ENCODE measurements at regions not wholly inside any gene's neighbourhood (a gene's known extent, or its start where the extent isn't known, plus 50 kb on each side); places are given as distances from the start of the nearest gene placed in this dataset.
"Not testable (repeated sequence)": the region's sequence is repeated elsewhere in the genome, so short reads cannot be mapped to it uniquely, and the experiment has no call there.

GRCh38 chr14:101088714-101089113 is 185.2 kb upstream of the RTL1 start:
- H3F3A ChIP-seq (ENCODE audit: insufficient read depth), result no peaks in the 10 kb centered on the region

DNA sequence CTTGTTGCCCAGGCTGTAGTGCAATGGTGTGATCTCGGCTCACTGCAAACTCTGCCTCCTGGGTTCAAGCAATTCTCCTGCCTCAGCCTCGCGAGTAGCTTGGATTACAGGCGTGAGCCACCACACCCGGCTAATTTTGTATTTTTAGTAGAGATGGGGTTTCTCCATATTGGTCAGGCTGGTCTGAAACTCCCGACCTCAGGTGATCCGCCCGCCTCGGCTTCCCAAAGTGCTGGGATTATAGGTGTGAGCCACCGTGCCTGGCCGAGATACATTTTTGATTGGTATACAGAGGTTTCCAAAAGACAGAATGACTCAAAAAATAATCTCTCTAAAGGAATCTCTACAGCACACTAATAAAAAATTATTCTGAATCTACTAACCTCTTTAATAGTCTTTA is 187.0 kb upstream of the RTL1 start:
- H3K9me2 ChIP-seq (replicated peaks; ENCODE audit: insufficient read depth, low read length); H3K79me2 ChIP-seq (ENCODE audit: insufficient read depth, low read length); H4K20me1 ChIP-seq (ENCODE audit: low read depth, low read length); H2AFZ ChIP-seq (ENCODE audit: low read depth, low read length, severe bottlenecking); H3F3A ChIP-seq (ENCODE audit: insufficient read depth); H3K9ac ChIP-seq (ENCODE audit: low read length); H3K27me3 ChIP-seq (ENCODE audit: low read length); H3K36me3 ChIP-seq (ENCODE audit: low read length); H3K27ac ChIP-seq (ENCODE audit: low read depth, low read length); H3K9me3 ChIP-seq (ENCODE audit: insufficient read depth, low read length); H3K4me3 ChIP-seq (ENCODE audit: insufficient read depth, low read length, poor library complexity, severe bottlenecking); H3K4me2 ChIP-seq (ENCODE audit: low read depth, low read length, poor library complexity, severe bottlenecking): not testable (repeated sequence)

More at GRCh38 chr14:101088714-101089113, 185.2 kb upstream of the RTL1 start:
- Histone ChIP-seq H3K27me3 (ENCODE audit: low read length) (no peaks in the 10 kb centered on the region), H3K36me3 (ENCODE audit: low read length) (no peaks in the 10 kb centered on the region), H3K9me2 (replicated peaks; ENCODE audit: insufficient read depth, low read length) (no peaks in the 10 kb centered on the region), H4K20me1 (ENCODE audit: low read depth, low read length) (no peaks in the 10 kb centered on the region), H3K27ac (ENCODE audit: low read depth, low read length) (no peak overlapping the region), H3K9ac (ENCODE audit: low read length) (no peak overlapping the region), H3K9me3 (ENCODE audit: insufficient read depth, low read length) (no peaks in the 10 kb centered on the region), H3K79me2 (ENCODE audit: insufficient read depth, low read length) (no peaks in the 10 kb centered on the region), H3K4me2 (ENCODE audit: low read depth, low read length, poor library complexity, severe bottlenecking) (no peak overlapping the region), H3K4me3 (ENCODE audit: insufficient read depth, low read length, poor library complexity, severe bottlenecking) (no peak overlapping the region), H2AFZ (ENCODE audit: low read depth, low read length, severe bottlenecking) (no peak overlapping the region)
- TF ChIP-seq CTCF (IDR thresholded peaks at IDR 0.05; ENCODE audit: insufficient read depth, low read length, poor library complexity, severe bottlenecking), result no peak
- no peak for TF ChIP-seq EZH2phosphoT487 (conservative IDR thresholded peaks at IDR 0.05; ENCODE audit: low read length)

DNA sequence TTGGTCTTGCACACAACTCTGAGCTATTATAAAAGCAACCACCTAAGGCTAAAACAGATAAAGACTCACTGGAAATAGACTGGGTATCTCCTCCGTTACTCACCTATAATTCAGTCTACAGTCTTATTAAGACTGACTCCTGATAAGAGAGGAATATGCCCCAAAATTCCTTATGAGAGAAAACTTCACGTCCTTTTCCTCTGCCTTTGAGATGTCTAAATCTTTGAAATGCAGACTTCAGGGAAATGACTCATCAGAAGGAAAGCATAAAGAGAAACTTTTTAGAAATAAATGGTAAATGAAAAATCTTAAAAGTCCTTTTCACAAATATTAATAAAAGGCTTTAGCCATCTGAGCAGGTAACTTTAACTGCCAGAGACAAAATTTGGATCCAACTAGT is 187.5 kb upstream of the RTL1 start:
- no peak overlapping the region for H2AFZ ChIP-seq (ENCODE audit: low read depth, low read length, severe bottlenecking)
- no peak for TF ChIP-seq CTCF (IDR thresholded peaks at IDR 0.05; ENCODE audit: insufficient read depth, low read length, poor library complexity, severe bottlenecking)
- TF ChIP-seq EZH2phosphoT487 (conservative IDR thresholded peaks at IDR 0.05; ENCODE audit: low read length), result no peak
- no peaks in the 10 kb centered on the region for H3K36me3 ChIP-seq (ENCODE audit: low read length)
- H3K4me2 ChIP-seq (ENCODE audit: low read depth, low read length, poor library complexity, severe bottlenecking), result no peak overlapping the region
- H3K9me2 ChIP-seq (replicated peaks; ENCODE audit: insufficient read depth, low read length), result no peaks in the 10 kb centered on the region
- H3K79me2 ChIP-seq (ENCODE audit: insufficient read depth, low read length), result no peaks in the 10 kb centered on the region
- no peaks in the 10 kb centered on the region for H4K20me1 ChIP-seq (ENCODE audit: low read depth, low read length)
- no peak overlapping the region for H3K27ac ChIP-seq (ENCODE audit: low read depth, low read length)
- H3K9ac ChIP-seq (ENCODE audit: low read length), result no peak overlapping the region
- no peaks in the 10 kb centered on the region for H3K9me3 ChIP-seq (ENCODE audit: insufficient read depth, low read length)
- no peaks in the 10 kb centered on the region for H3K27me3 ChIP-seq (ENCODE audit: low read length)
- no peak overlapping the region for H3K4me3 ChIP-seq (ENCODE audit: insufficient read depth, low read length, poor library complexity, severe bottlenecking)
- no peaks in the 10 kb centered on the region for H3F3A ChIP-seq (ENCODE audit: insufficient read depth)

DNA sequence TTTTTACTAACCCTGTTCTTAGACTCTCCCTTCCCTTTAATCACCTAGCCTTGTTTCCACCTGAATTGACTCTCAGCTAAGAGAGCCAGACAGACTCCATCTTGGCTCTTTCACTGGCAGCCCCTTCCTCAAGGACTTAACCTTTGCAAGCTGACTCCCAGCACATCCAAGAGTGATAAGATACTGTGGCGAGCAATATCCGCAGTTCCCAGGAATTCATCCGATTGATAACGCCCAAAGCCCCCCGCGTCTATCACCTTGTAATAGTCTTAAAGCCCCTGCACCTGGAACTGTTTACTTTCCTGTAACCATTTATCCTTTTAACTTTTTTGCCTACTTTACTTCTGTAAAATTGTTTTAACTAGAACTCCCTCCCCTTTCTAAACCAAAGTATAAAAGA is 191.4 kb upstream of the RTL1 start:
- not testable (repeated sequence) for H3F3A ChIP-seq (ENCODE audit: insufficient read depth); H3K79me2 ChIP-seq (ENCODE audit: insufficient read depth, low read length); H3K36me3 ChIP-seq (ENCODE audit: low read length); H3K27me3 ChIP-seq (ENCODE audit: low read length); H3K4me2 ChIP-seq (ENCODE audit: low read depth, low read length, poor library complexity, severe bottlenecking); H3K9ac ChIP-seq (ENCODE audit: low read length); H3K27ac ChIP-seq (ENCODE audit: low read depth, low read length); H3K9me2 ChIP-seq (replicated peaks; ENCODE audit: insufficient read depth, low read length); H2AFZ ChIP-seq (ENCODE audit: low read depth, low read length, severe bottlenecking); H3K9me3 ChIP-seq (ENCODE audit: insufficient read depth, low read length); H4K20me1 ChIP-seq (ENCODE audit: low read depth, low read length); H3K4me3 ChIP-seq (ENCODE audit: insufficient read depth, low read length, poor library complexity, severe bottlenecking)
